GM19372 (cell line): ENCODE measurements at regions not wholly inside any gene's neighbourhood (a gene's known extent, or its start where the extent isn't known, plus 50 kb on each side); places are given as distances from the start of the nearest gene placed in this dataset.

Experiments
- ATAC-seq: cut with Tn5 transposase; IDR thresholded peaks from one replicate; pipeline ENCODE4 v1.9.1; 2021; ENCODE audit warnings: mild to moderate bottlenecking, low read depth, moderate library complexity; ENCODE audit not compliant: unreplicated experiment

- no peak for ATAC-seq
These were observed 115.9 kb downstream of the LY86 start for GRCh38 chr6:6704103-6705060.

- ATAC-seq: no peak
These were observed 116.5 kb downstream of the LY86 start for GRCh38 chr6:6705061-6705425.

DNA sequence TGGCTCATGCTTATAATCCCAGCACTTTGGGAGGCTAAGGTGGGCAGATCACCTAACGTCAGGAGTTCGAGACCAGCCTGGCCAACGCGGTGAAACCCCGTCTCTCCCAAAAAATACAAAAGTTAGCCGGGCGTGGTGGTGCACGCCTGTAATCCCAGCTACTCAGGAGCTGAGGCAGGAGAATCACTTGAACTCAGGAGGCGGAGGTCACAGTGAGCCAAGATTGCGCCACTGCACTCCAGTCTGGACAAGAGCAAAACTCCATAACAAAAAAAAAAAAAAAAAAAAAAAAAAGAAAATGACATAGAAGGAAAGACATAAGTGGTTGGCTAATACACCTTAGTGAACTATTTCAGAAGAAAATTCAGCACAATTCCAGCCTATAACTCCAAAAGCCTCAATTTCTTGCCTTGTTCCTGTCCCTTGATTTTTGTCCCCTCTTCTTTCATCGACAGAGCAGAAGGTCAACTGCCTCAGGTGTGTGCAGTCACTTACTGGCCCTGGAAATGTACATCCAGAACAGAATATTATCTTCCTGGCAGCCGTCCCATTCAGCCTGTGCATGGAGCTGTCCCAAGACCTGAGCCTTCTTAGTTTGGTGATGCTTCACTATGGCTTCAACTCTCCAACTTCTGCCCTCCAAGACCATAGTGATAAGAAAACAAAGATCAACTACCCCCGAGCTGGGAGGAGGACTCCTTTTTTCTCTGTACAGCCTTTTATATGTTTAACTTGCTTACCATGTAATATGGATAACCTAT lies 117.6 kb downstream of the LY86 start:
- no peak for ATAC-seq

DNA sequence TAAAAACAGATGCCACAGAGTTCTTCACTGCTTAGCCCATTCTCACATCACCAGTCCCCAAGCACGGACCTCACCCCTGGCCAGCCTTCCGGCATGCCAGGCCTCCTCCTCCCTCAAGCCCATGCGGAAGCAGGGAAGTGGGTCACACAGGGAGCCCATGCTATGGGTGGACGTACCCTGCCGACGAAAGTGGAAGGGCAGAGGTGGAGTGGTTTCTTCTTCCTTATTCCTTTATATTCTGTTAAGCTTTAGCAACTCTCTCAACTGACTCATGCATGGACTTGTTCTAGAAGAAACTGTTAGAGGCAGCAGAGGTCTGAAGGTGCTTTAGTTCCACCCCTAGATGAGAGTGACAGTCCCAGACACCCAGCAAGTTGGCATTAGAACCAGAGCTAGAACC lies 118.6 kb downstream of the LY86 start:
- no peak for ATAC-seq

DNA sequence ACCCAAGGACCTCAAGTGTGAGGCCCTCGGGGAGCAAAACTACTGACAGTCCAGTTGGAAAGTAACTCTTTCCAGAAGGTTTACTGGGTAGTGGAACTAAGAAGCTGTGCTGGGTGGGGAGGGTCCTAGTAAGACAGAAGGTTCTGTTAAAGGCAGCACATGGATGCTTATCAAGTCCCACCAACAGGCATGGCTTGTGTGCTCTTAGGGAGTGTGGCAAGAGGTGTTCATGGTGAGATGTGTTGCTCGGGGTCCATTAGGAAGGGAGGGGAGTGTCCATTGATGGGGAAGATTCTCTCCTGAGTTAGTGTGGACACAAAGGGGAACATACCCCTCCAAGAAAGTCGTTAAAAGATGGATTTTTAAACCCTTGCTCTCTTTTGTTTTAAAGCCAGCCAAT lies 120.6 kb downstream of the LY86 start:
- ATAC-seq: no peak

DNA sequence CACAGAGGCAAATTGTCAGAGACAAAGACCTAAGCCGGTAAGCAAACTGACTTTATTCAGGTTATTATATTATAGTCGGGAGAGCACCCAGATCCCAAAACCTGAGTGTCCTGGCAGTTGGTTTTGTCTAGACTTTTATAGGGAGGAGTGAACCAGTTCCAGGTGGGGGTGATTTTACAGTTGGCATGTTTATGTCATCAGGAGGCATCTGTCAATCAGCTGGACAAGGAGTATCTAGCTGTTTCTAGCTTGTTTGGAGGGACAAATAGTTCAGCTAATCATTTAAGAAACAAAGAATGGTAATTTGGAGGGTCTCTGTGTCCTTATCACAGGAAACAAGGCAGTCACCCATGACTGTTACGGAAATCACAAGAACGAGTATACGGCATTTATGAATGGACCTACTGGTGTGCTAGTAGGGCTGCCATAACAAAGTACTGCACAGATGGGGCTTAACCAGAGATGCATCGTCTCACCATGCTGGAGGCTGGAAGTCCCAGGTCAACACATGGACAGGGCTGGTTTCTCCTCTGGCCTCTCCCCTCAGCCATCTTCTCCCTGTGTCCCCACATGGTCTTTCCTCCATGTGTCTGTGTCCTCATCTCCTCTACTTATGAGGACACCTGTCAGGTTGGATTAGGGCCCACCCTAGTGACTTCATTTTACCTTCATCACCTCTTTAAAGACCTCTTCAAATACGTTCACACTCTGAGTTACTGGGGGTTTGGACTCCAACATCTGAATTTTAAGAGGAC lies 122.7 kb downstream of the LY86 start:
- peak; percentile 7 for ATAC-seq

DNA sequence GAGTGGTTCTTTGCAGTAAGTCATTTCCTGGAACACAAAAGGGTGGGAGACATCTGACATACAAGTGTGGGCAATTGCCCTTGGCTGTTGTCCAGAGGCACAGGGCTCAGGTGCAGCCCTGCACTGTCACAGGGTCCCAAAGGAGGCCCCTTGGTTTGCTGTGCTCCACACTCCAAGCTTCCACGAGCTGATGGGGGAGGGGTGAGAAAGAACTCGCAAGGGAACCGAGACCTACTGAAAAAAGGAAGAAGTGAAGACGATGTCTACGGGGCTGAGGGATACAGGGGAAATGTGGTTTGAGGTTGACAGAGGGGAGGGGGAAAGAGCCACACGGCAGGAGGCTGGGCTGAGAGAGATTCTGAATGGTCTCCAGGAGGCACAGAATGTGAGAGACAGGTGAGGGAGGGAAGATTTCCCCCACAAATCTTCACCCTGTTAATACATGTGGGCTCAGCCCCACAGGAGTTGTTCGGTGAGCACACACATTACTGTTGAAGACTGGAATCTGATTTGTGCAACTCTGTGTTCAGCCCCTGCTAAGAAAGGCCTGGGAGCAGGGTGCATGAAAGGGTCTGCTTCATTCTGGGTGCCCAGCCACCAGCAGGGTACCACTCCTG lies 123.4 kb downstream of the LY86 start:
- ATAC-seq: peak; percentile 61

GRCh38 chr6:6712449-6713403 lies 124.2 kb downstream of the LY86 start:
- peak; percentile 11 for ATAC-seq

GRCh38 chr6:6713657-6714056 lies 125.1 kb downstream of the LY86 start:
- no peak for ATAC-seq

DNA sequence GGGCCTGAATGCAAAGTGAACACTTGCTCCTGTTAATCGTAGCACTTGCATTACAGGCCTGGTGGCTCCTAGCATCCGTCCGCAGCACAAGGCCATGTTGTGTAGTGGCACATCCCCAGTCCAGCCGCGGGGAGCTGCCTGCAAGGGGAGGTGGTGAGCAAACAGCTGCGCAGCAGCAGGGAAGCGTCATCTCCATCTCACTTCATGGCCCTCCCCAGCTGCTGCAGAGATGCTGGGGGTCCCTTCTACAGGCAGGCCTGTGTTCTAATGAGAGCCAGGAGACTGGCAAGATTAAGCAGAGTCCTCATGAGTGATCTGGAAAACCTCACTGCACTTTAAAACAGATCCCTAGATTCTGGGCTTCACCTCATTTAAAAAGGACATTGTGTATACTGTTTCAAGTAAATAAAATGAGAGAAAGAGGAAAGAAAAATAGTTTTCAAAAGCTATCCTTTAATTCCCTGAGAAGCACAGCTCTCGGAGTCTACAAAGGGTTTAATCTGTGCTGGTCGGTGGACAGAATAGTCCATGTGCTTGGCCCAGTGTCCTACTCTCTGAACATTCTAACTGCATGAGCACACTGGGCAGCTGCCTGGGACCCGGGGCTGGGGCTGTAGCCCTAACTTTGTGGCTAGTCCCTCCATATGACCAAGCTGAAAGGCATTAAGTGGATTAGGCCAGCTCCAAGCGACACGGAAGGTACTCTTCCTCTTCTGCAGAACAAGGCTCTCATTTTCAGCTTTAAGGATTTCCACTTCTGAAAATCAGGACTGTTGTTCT lies 125.8 kb downstream of the LY86 start:
- no peak for ATAC-seq

- ATAC-seq: no peak
These were observed 126.4 kb downstream of the LY86 start for GRCh38 chr6:6714953-6715352.

- no peak for ATAC-seq
These were observed 126.9 kb downstream of the LY86 start for GRCh38 chr6:6715465-6715864.

DNA sequence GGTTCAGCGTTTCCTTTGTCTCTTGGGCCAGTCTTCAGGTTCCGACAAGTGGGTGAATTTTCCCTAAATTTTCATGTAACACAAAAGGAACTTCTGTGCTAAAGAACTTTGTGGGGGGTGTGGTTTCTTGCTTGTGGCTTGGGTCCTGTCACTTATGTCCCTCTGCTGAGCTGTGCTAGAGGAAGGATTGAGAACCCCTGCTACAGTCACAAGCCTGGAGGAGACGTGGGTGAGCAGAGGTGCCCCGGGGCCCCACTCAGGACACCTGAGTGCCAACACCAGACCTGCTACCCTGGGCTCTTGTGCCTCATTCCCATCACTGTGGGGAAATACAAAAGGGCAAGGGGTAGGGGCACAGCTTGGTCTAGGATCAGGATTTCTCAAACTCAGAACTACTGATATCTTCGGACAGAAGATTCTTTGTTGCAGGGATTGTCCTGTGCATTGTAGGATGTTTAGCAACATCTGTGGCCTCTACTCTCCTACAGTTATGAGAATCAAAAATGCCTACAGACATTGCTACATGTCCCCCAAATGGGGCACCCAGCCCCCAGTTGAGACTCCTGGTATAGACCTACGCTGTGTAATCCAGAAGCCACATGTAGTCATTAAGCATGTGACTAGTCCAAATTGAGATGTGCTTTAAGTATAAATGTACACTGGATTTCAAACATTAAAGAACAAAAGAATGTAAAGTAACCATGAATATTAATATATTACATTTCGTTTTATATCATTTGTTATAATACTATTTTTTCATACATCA lies 128.7 kb downstream of the LY86 start:
- ATAC-seq: no peak

DNA sequence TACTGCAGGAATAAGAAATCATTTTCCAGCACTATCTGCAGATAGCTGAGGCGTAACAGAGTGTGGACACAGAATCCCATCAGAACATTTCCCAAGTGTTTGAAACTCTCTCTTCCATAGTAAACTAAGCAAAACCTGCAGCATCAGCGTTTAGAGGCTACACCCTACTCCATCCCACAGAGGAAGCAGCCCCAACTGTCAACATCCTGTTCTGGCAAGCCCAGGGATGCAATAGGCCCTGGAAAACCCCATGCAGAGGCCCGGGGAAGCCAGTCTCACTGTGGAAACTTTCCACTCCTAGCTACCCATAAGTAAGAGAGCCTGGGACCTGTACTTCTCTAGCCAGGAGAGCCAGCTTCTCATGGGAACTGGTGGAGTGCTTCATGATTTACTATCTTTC lies 129.4 kb downstream of the LY86 start:
- ATAC-seq: no peak

DNA sequence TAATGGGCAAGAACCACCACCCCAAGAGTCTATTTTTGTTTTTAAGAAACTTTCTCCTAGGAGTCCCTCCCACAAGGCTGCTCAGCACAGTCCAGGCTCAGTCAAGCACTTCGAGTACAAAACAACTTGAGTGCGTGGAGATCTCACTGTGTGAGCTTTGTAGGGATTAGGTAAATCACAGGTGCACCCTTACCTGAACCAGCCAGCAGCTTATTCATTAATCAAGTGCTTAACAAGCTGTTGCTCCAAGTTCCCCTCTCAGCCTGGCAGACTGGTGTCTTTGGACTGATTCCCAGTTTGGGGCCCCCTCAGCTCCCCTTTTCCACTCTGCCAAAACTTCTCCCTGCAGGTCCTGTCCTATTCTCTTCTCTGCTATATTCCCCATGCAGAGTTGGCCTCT lies 133.1 kb downstream of the LY86 start:
- ATAC-seq: no peak

DNA sequence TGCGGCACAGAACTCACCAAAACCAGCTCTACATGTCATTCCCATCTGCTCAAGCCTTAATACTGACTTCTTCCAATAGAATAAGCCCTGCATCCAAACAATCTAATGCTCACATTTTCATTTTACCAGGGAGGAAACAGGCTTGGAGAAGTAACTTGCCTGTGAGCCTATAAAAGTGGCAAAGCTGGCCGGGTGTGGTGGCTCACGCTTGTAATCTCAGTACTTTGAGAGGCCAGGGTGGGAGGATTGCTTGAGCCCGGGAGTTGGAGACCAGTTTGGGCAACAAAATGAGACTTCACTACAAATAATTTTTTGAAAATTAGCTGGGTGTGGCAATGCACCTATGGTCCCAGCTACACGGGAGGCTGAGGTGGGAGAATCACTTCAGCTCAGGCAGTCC lies 133.7 kb downstream of the LY86 start:
- ATAC-seq: no peak

DNA sequence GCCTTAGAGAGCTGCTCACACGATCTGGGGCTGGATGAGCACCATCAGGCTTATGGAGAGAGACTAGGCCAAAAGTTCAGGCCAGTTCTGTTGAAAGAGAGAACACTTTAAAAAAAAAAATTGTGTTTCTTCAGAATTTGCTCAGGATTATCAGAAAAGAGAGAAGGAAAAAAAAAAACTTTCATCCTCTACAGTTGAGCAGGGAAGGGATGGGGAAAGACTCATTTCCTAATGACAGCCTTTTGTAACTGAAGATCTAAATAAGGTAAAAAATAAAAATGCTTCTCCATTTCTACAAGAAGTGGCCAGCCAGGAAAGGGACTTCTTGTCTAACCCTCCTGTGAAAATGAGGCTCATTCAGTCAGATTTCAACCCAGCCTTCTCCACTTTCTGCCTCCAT lies 134.8 kb downstream of the LY86 start:
- no peak for ATAC-seq

DNA sequence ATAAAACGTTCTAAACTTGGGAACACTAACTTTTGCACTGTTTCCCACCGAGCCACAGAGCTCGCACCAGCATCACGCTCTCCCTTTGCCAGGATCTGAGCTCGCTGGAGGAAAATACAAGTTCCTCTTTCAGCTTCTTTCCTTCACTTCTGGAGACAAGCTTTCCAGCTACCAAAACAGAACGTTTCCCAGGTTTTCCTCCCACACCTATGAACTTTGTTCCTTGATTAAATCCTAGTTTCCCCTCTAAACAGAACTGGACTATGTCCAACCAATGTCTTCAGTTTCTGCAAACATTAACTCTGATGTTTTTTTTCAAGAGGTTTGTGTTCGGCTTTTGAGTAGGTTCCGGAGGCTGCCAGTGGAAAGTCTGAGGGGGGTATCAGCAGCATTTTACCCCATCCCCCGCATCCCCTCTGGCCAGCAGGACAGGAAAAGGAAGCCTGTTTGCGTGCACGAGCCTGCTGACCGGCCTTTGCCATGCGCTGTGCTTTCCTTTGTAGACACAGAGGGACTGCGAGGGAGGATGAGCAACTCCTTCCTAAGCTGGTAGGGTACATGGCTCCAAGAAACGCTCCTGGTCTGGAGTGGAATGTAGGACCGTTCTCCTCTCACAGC lies 135.5 kb downstream of the LY86 start:
- ATAC-seq: no peak
